HEK293T (cell line): ENCODE measurements at regions not wholly inside any gene's neighbourhood (a gene's known extent, or its start where the extent isn't known, plus 50 kb on each side); places are given as distances from the start of the nearest gene placed in this dataset.

Experiments used
- CTBP1 ChIP-seq: fragments of 450-650 bp; IDR thresholded peaks from 2 replicates; pipeline ENCODE4 v1.6.1; 2016; ENCODE audit warnings: borderline replicate concordance
- FOXA1 ChIP-seq: fragments of 450-650 bp; IDR thresholded peaks from 2 replicates; pipeline ENCODE4 v1.6.1; 2016; ENCODE audit warnings: mild to moderate bottlenecking

- no peak for TF ChIP-seq CTBP1
- TF ChIP-seq FOXA1 = no peak
Measured at GRCh38 chr16:48969611-48970010, 312.0 kb downstream of the CBLN1 start.
